Mammary epithelial cell (primary cell): ENCODE measurements at regions not wholly inside any gene's neighbourhood (a gene's known extent, or its start where the extent isn't known, plus 50 kb on each side); places are given as distances from the start of the nearest gene placed in this dataset.

Experiments used
- EZH2 ChIP-seq: IDR thresholded peaks from 2 replicates; pipeline ENCODE4 v1.6.1; 2012; ENCODE audit warnings: low read length, inconsistent platforms, borderline replicate concordance
- TF ChIP-seq, protein P1 (sequence below), 2 donors: IDR thresholded peaks in 1 of 2; conservative IDR thresholded peaks in 1 of 2; 2 replicates each; pipeline ENCODE4 v1.5.1; 2011 to 2012; ENCODE audit warnings: inconsistent platforms in 2 of 2, low read length in 2 of 2, mild to moderate bottlenecking in 2 of 2, control low read depth in 1 of 2, low read depth in 1 of 2; ENCODE audit not compliant: insufficient read depth in 1 of 2; ENCODE audit errors: extremely low read depth in 1 of 2

- TF ChIP-seq, protein P1, sequence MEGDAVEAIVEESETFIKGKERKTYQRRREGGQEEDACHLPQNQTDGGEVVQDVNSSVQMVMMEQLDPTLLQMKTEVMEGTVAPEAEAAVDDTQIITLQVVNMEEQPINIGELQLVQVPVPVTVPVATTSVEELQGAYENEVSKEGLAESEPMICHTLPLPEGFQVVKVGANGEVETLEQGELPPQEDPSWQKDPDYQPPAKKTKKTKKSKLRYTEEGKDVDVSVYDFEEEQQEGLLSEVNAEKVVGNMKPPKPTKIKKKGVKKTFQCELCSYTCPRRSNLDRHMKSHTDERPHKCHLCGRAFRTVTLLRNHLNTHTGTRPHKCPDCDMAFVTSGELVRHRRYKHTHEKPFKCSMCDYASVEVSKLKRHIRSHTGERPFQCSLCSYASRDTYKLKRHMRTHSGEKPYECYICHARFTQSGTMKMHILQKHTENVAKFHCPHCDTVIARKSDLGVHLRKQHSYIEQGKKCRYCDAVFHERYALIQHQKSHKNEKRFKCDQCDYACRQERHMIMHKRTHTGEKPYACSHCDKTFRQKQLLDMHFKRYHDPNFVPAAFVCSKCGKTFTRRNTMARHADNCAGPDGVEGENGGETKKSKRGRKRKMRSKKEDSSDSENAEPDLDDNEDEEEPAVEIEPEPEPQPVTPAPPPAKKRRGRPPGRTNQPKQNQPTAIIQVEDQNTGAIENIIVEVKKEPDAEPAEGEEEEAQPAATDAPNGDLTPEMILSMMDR (conservative IDR thresholded peaks at IDR 0.05 in 1 of 2, IDR thresholded peaks at IDR 0.05 in 1 of 2; ENCODE audit: extremely low read depth in 1 of 2, insufficient read depth in 1 of 2, low read depth in 1 of 2, low read length in 2 of 2) = no peak
- TF ChIP-seq EZH2 = no peak
Observed at GRCh38 chr7:136078630-136079029, 101.5 kb upstream of the MTPN start.
